ENCODE measurements at regions not wholly inside any gene's neighbourhood (a gene's known extent, or its start where the extent isn't known, plus 50 kb on each side); places are given as distances from the start of the nearest gene placed in this dataset.

DNA sequence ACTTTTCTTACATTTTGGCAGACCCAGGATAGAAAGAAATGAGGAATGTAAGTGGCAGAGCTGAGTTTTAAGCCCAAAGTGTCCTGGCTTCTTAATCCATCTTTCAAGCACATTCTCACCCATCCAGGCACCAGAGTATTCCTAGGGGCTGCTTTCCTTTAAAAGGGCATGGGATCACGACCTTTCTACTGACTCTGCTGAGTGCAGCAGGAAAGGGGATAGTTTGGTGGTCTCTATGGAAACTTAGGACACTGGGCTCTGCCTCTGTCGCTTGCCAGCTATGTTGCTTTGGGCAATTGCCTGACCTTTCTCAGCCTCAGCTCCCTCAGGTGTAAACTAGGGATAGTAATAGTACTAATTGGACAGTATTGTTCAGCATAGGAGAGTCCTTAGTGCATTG is 458.4 kb downstream of the PDCD6IP start:
- no peak overlapping the region for H3K27ac ChIP-seq (ENCODE audit: low read depth in 1 of 2, low read length in 1 of 2)
- H3K27me3 ChIP-seq (ENCODE audit: control insufficient read depth in 2 of 2, insufficient read depth in 1 of 2, low read length in 1 of 2), result no peaks in the 10 kb centered on the region
- peaks cover 12 to 32% of the 10 kb centered on the region in 2 donors for H3K4me1 ChIP-seq (ENCODE audit: control insufficient read depth in 2 of 2, insufficient read depth in 2 of 2, low read length in 2 of 2)
- 98% methylated on average over 2 of the region's 2 CpGs for WGBS
- H3K36me3 ChIP-seq (ENCODE audit: control insufficient read depth in 2 of 2, insufficient read depth in 2 of 2, low read length in 1 of 2), result no peaks in the 10 kb centered on the region
- DNase-seq (ENCODE audit: low read depth in 6 of 9, low spot score in 9 of 9), result no peak
- H3K4me3 ChIP-seq (ENCODE audit: low read length in 2 of 2), result no peak overlapping the region
- H3K9me3 ChIP-seq (ENCODE audit: control insufficient read depth in 2 of 2, insufficient read depth in 1 of 2, low read length in 1 of 2), result no peaks in the 10 kb centered on the region

- Histone ChIP-seq H3K4me1 (ENCODE audit: control insufficient read depth in 2 of 2, insufficient read depth in 2 of 2, low read length in 2 of 2) (peaks cover 21 to 45% of the 10 kb centered on the region in 2 donors), H3K27ac (ENCODE audit: low read depth in 1 of 2, low read length in 1 of 2) (no peak overlapping the region)
- WGBS, result 98% methylated on average over 2 of the region's 2 CpGs
Observed at GRCh38 chr3:34258271-34258998, 460.0 kb downstream of the PDCD6IP start.

DNA sequence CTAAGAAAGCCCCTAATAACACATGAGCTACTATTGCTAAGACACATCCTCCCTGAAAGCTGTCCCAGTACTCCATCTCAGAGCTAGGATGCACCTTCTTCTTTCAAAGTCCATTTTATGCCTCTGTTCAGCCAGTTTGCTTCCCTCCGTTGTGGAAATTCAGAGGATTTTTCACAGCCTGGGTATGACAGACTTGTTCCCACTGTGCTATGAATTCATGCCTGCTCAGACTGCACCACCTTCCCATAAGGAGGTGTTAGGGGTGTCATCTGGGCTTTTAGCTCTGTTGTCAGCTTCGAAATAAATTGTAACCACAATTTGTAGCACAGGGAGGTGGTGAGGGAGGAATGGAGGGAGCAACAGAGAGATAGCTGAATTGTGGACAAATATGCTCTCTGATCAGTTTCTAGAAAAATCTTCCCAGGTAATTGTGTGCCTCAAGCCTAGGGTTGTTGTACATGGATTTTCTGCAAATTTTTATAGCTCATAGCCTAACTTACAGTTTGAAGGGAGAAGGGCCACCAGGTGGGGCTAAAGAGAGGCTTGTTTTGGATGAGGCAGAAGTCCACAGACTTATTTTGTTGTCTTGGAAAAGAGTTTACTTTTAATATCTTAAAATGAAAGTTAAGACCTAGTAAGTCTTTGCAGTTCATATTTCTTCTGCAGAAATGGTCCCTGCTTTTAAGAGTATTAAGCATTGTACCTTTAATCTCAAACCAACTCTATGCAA is 462.0 kb downstream of the PDCD6IP start:
- Histone ChIP-seq H3K27ac (ENCODE audit: low read depth in 1 of 2, low read length in 1 of 2) (peak overlapping the region in 1 of 2 donors; percentile 29), H3K4me3 (ENCODE audit: low read length in 2 of 2) (no peak overlapping the region), H3K9me3 (ENCODE audit: control insufficient read depth in 2 of 2, insufficient read depth in 1 of 2, low read length in 1 of 2) (no peaks in the 10 kb centered on the region), H3K4me1 (ENCODE audit: control insufficient read depth in 2 of 2, insufficient read depth in 2 of 2, low read length in 2 of 2) (peaks cover 28 to 53% of the 10 kb centered on the region in 2 donors), H3K27me3 (ENCODE audit: control insufficient read depth in 2 of 2, insufficient read depth in 1 of 2, low read length in 1 of 2) (no peaks in the 10 kb centered on the region), H3K36me3 (ENCODE audit: control insufficient read depth in 2 of 2, insufficient read depth in 2 of 2, low read length in 1 of 2) (no peaks in the 10 kb centered on the region)
- DNase-seq (ENCODE audit: low read depth in 6 of 9, low spot score in 9 of 9), result peak; percentile 30 to 82 (median 63)
- WGBS, result 54% methylated on average over 2 of the region's 2 CpGs

More at GRCh38 chr3:34258271-34258998, 460.0 kb downstream of the PDCD6IP start:
- no peaks in the 10 kb centered on the region for H3K36me3 ChIP-seq (ENCODE audit: control insufficient read depth in 2 of 2, insufficient read depth in 2 of 2, low read length in 1 of 2)
- no peak overlapping the region for H3K4me3 ChIP-seq (ENCODE audit: low read length in 2 of 2)
- no peaks in the 10 kb centered on the region for H3K9me3 ChIP-seq (ENCODE audit: control insufficient read depth in 2 of 2, insufficient read depth in 1 of 2, low read length in 1 of 2)
- no peaks in the 10 kb centered on the region for H3K27me3 ChIP-seq (ENCODE audit: control insufficient read depth in 2 of 2, insufficient read depth in 1 of 2, low read length in 1 of 2)
- no peak for DNase-seq (ENCODE audit: low read depth in 6 of 9, low spot score in 9 of 9)

DNA sequence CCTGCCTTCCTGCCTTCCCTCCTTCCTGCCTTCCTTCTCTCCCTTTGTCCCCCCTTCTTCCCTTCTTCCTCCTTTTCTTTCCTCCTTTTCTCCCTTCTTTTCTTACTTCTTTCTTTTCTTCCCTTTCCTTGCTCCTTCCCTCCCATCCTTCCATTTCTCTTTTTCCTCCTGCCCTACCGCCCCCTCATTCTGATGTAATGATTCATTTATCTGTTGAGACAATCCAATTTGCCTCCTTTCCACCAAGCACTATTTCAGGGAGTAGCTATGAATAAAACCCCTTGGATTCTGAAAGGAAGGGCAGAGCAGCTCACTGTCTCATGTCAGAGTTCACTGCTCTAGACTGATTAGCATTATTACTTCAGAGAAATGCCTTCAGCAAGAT is 462.6 kb downstream of the PDCD6IP start:
- no peak for DNase-seq (ENCODE audit: low read depth in 6 of 9, low spot score in 9 of 9)
- Histone ChIP-seq H3K4me3 (ENCODE audit: low read length in 2 of 2) (no peak overlapping the region), H3K36me3 (ENCODE audit: control insufficient read depth in 2 of 2, insufficient read depth in 2 of 2, low read length in 1 of 2) (no peaks in the 10 kb centered on the region), H3K4me1 (ENCODE audit: control insufficient read depth in 2 of 2, insufficient read depth in 2 of 2, low read length in 2 of 2) (peaks cover 30 to 51% of the 10 kb centered on the region in 2 donors), H3K27ac (ENCODE audit: low read depth in 1 of 2, low read length in 1 of 2) (no peak overlapping the region), H3K27me3 (ENCODE audit: control insufficient read depth in 2 of 2, insufficient read depth in 1 of 2, low read length in 1 of 2) (no peaks in the 10 kb centered on the region), H3K9me3 (ENCODE audit: control insufficient read depth in 2 of 2, insufficient read depth in 1 of 2, low read length in 1 of 2) (no peaks in the 10 kb centered on the region)
- 96% methylated on average over 1 of the region's 1 CpG for WGBS

DNA sequence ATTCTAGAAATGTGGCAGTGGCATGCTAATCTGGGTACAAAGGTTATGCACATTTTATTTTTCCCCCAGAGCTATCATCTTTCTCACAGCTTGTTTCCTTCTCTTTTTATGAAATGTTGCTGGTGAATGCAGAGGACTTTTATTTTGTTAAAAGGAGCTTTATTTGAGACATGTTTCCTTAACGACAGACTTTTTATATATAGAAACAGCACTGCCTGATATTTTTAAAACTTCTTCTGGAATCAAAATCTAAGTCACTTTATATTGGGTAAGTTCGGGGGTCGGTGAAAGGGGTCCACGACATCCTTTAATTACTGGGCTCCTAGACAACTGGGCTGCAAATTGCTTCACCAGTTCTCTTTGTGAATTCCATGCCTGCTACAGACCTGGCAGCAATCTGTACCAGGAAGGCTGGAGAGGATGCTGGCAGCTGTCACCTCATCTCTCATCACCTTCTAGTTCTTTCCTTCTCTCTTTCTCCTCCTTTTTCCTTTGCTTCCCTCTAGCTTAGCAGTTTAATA is 464.7 kb downstream of the PDCD6IP start:
- Histone ChIP-seq H3K4me3 (ENCODE audit: low read length in 2 of 2) (no peak overlapping the region), H3K27ac (ENCODE audit: low read depth in 1 of 2, low read length in 1 of 2) (peak overlapping the region in 1 of 2 donors; percentile 71), H3K27me3 (ENCODE audit: control insufficient read depth in 2 of 2, insufficient read depth in 1 of 2, low read length in 1 of 2) (no peaks in the 10 kb centered on the region), H3K4me1 (ENCODE audit: control insufficient read depth in 2 of 2, insufficient read depth in 2 of 2, low read length in 2 of 2) (peaks cover 30 to 49% of the 10 kb centered on the region in 2 donors), H3K9me3 (ENCODE audit: control insufficient read depth in 2 of 2, insufficient read depth in 1 of 2, low read length in 1 of 2) (no peaks in the 10 kb centered on the region), H3K36me3 (ENCODE audit: control insufficient read depth in 2 of 2, insufficient read depth in 2 of 2, low read length in 1 of 2) (no peaks in the 10 kb centered on the region)
- WGBS, result 2% methylated on average over 4 of the region's 4 CpGs
- DNase-seq (ENCODE audit: low read depth in 6 of 9, low spot score in 9 of 9), result peak in 1 of 9 donors; percentile 33

DNA sequence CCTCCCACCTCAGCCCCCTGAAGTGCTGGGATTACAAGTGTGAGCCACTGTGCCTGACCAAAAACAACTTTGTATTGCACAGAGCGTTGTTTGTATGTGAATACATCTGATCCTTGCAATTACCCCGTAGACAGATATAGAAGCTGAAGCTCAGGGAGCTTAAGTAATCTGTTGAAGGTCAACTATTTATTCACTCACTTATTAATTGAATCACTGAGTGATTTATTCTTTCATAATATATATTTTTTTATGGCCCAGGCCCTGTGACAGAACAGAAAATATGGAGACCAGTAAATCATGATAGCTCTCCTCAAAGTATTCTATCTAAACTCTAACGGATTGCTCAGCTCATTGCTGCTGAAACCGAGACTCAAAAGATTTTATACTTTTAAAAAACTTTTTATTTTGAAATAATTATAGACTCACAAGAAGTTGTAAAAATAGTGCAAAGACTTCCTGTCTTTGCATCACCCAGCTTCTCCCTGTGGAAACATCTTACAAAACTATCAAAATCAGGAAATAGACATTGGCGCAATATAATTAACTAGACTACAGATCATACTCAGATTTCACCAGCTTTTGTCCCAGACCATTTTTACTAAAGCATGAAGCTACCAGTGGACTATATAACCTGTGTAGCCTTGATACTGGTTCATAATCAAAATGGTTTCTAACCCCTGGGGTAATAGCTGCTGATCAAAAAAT is 466.1 kb downstream of the PDCD6IP start:
- no peak for DNase-seq (ENCODE audit: low read depth in 6 of 9, low spot score in 9 of 9)
- H3K36me3 ChIP-seq (ENCODE audit: control insufficient read depth in 2 of 2, insufficient read depth in 2 of 2, low read length in 1 of 2), result no peaks in the 10 kb centered on the region
- H3K27me3 ChIP-seq (ENCODE audit: control insufficient read depth in 2 of 2, insufficient read depth in 1 of 2, low read length in 1 of 2), result no peaks in the 10 kb centered on the region
- H3K4me3 ChIP-seq (ENCODE audit: low read length in 2 of 2), result no peak overlapping the region
- no peak overlapping the region for H3K27ac ChIP-seq (ENCODE audit: low read depth in 1 of 2, low read length in 1 of 2)
- 82% methylated on average over 5 of the region's 5 CpGs for WGBS
- peaks cover 30 to 49% of the 10 kb centered on the region in 2 donors for H3K4me1 ChIP-seq (ENCODE audit: control insufficient read depth in 2 of 2, insufficient read depth in 2 of 2, low read length in 2 of 2)
- no peaks in the 10 kb centered on the region for H3K9me3 ChIP-seq (ENCODE audit: control insufficient read depth in 2 of 2, insufficient read depth in 1 of 2, low read length in 1 of 2)

DNA sequence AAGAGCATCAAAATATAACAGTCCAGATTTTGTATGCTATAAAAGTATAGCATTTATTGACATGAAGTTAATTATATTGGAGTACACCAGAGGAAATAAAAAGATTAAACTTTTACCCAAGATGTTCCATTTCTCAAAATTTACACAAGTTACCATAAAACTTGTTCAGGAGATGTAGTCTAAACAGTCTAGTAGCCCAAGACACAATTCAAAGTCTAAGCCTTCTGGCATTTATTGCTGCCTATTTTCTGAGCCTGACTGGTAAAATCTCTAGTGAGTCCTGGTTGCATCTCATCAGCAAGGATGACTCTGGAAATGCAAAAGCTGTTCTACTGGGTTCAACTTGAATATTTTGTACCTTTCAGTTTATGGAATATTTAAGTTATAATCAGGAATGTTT is 468.7 kb downstream of the PDCD6IP start:
- H3K4me3 ChIP-seq (ENCODE audit: low read length in 2 of 2), result no peak overlapping the region
- no peak for DNase-seq (ENCODE audit: low read depth in 6 of 9, low spot score in 9 of 9)
- peaks cover 14 to 27% of the 10 kb centered on the region in 2 donors for H3K4me1 ChIP-seq (ENCODE audit: control insufficient read depth in 2 of 2, insufficient read depth in 2 of 2, low read length in 2 of 2)
- no peaks in the 10 kb centered on the region for H3K36me3 ChIP-seq (ENCODE audit: control insufficient read depth in 2 of 2, insufficient read depth in 2 of 2, low read length in 1 of 2)
- H3K27me3 ChIP-seq (ENCODE audit: control insufficient read depth in 2 of 2, insufficient read depth in 1 of 2, low read length in 1 of 2), result no peaks in the 10 kb centered on the region
- no peak overlapping the region for H3K27ac ChIP-seq (ENCODE audit: low read depth in 1 of 2, low read length in 1 of 2)
- no peaks in the 10 kb centered on the region for H3K9me3 ChIP-seq (ENCODE audit: control insufficient read depth in 2 of 2, insufficient read depth in 1 of 2, low read length in 1 of 2)

DNA sequence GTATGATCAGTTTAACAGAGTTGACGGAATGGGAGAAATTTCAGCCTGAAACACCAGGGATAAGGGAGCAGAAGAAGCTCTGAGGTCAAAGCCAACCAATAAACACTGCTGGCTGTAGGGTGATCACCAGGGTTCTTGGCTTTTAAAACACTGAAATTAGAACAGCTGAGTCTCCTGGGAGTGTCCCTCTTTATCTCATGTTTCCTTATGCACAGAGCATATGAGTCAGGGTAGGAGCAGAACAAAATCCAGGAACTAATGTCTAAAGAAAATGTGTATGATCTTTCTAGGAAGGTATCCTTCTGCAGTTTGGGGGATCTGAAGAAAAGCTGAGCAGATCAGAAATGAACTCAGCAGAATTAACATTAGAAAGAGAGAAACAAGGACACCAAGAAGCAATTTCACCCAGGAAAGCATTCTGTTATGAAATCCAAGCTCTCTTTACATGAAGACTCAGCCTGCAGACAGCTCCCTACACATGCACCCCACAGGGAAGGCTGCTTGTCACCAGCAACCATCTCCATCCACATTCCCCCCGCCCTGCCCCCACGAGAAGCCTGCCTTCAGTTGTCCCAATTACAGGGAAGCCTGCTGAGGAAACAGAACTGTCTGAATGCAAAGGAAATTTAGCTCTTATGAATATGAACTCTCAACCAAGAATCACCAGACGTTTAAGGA is 469.7 kb downstream of the PDCD6IP start:
- no peaks in the 10 kb centered on the region for H3K9me3 ChIP-seq (ENCODE audit: control insufficient read depth in 2 of 2, insufficient read depth in 1 of 2, low read length in 1 of 2)
- WGBS, result 87% methylated on average over 4 of the region's 4 CpGs
- no peak overlapping the region for H3K4me3 ChIP-seq (ENCODE audit: low read length in 2 of 2)
- H3K27me3 ChIP-seq (ENCODE audit: control insufficient read depth in 2 of 2, insufficient read depth in 1 of 2, low read length in 1 of 2), result no peaks in the 10 kb centered on the region
- DNase-seq (ENCODE audit: low read depth in 6 of 9, low spot score in 9 of 9), result no peak
- H3K4me1 ChIP-seq (ENCODE audit: control insufficient read depth in 2 of 2, insufficient read depth in 2 of 2, low read length in 2 of 2), result peaks cover 9 to 20% of the 10 kb centered on the region in 2 donors
- H3K27ac ChIP-seq (ENCODE audit: low read depth in 1 of 2, low read length in 1 of 2), result no peak overlapping the region
- no peaks in the 10 kb centered on the region for H3K36me3 ChIP-seq (ENCODE audit: control insufficient read depth in 2 of 2, insufficient read depth in 2 of 2, low read length in 1 of 2)
